Fibroblast of lung (primary cell): ENCODE measurements at regions not wholly inside any gene's neighbourhood (a gene's known extent, or its start where the extent isn't known, plus 50 kb on each side); places are given as distances from the start of the nearest gene placed in this dataset.

Experiments
- CTCF ChIP-seq, 2 donors: IDR thresholded peaks in 1 of 2; conservative IDR thresholded peaks in 1 of 2; 1 replicate in 1 of 2; 2 replicates in 1 of 2; pipeline ENCODE4 v1.5.1; 2011 to 2012; ENCODE audit warnings: low read length in 2 of 2, control low read depth in 1 of 2, inconsistent platforms in 1 of 2, low read depth in 1 of 2, mild to moderate bottlenecking in 1 of 2
- EZH2 ChIP-seq: IDR thresholded peaks from 2 replicates; pipeline ENCODE4 v1.5.1; 2012; ENCODE audit warnings: low read length, control low read depth, mild to moderate bottlenecking; ENCODE audit errors: missing control alignments

GRCh38 chr10:130717083-130717482 is 580.9 kb downstream of the GLRX3 start:
- TF ChIP-seq CTCF (conservative IDR thresholded peaks at IDR 0.05 in 1 of 2, IDR thresholded peaks at IDR 0.05 in 1 of 2; ENCODE audit: low read depth in 1 of 2, low read length in 2 of 2) (no peak), EZH2 (no peak)
